H9 (cell line): ENCODE measurements at regions not wholly inside any gene's neighbourhood (a gene's known extent, or its start where the extent isn't known, plus 50 kb on each side); places are given as distances from the start of the nearest gene placed in this dataset.

Experiments
- DNase-seq: peaks from one replicate; pipeline ENCODE4 v3.0.0-alpha.2; 2017
- H2AFZ ChIP-seq: one replicate; pipeline ENCODE4 v1.6.1; 2013; ENCODE audit warnings: mild to moderate bottlenecking, low read length, control low read depth, moderate library complexity
- H2AK5ac ChIP-seq: 2 replicates; pipeline ENCODE4 v1.6.1; 2013; ENCODE audit warnings: low read length, control low read depth, mixed read lengths; ENCODE audit not compliant: insufficient read length
- H2BK120ac ChIP-seq: one replicate; pipeline ENCODE4 v1.6.1; 2013; ENCODE audit warnings: low read depth, mild to moderate bottlenecking, low read length, control low read depth, inconsistent platforms; ENCODE audit not compliant: poor library complexity, severe bottlenecking
- H2BK12ac ChIP-seq: 2 replicates; pipeline ENCODE4 v1.6.1; 2013; ENCODE audit warnings: low read length, control low read depth, mixed read lengths, low read depth; ENCODE audit not compliant: insufficient read length
- H2BK15ac ChIP-seq: 2 replicates; pipeline ENCODE4 v1.6.1; 2013; ENCODE audit warnings: low read depth, low read length, control low read depth
- H2BK20ac ChIP-seq: one replicate; pipeline ENCODE4 v1.6.1; 2013; ENCODE audit warnings: low read depth, mild to moderate bottlenecking, low read length, control low read depth, inconsistent platforms; ENCODE audit not compliant: poor library complexity, severe bottlenecking
- H2BK5ac ChIP-seq: 2 replicates; pipeline ENCODE4 v1.6.1; 2013; ENCODE audit warnings: low read length, control low read depth, mixed read lengths; ENCODE audit not compliant: insufficient read length
- H3K14ac ChIP-seq: 2 replicates; pipeline ENCODE4 v1.6.1; 2013; ENCODE audit warnings: low read length, control low read depth; ENCODE audit not compliant: insufficient read depth
- H3K18ac ChIP-seq: 2 replicates; pipeline ENCODE4 v1.6.1; 2013; ENCODE audit warnings: low read depth, mild to moderate bottlenecking, mixed read lengths, low read length, control low read depth; ENCODE audit not compliant: insufficient read length
- H3K23ac ChIP-seq: 2 replicates; pipeline ENCODE4 v1.6.1; 2013; ENCODE audit warnings: low read length, control low read depth, mixed read lengths, low read depth; ENCODE audit not compliant: insufficient read length
- H3K23me2 ChIP-seq: 2 replicates; pipeline ENCODE4 v1.6.1; 2013; ENCODE audit warnings: low read depth, mild to moderate bottlenecking, mixed read lengths, low read length, control low read depth; ENCODE audit not compliant: insufficient read length, poor library complexity, severe bottlenecking
- H3K27ac ChIP-seq: 2 replicates; pipeline ENCODE4 v1.5.1; 2013; ENCODE audit warnings: low read length, control low read depth, mixed read lengths, low read depth; ENCODE audit not compliant: insufficient read length
- H3K27me3 ChIP-seq: 2 replicates; pipeline ENCODE4 v1.6.1; 2013; ENCODE audit warnings: low read length, control low read depth, inconsistent platforms; ENCODE audit not compliant: insufficient read depth
- H3K4ac ChIP-seq: 2 replicates; pipeline ENCODE4 v1.6.1; 2013; ENCODE audit warnings: low read depth, mild to moderate bottlenecking, control low read depth, inconsistent platforms, low read length, moderate library complexity
- H3K4me1 ChIP-seq: 2 replicates; pipeline ENCODE4 v1.6.1; 2013; ENCODE audit warnings: low read length, control low read depth, inconsistent platforms; ENCODE audit not compliant: insufficient read depth
- H3K4me2 ChIP-seq: 2 replicates; pipeline ENCODE4 v1.6.1; 2013; ENCODE audit warnings: low read length, control low read depth, mixed read lengths; ENCODE audit not compliant: insufficient read length, insufficient read depth
- H3K56ac ChIP-seq: 2 replicates; pipeline ENCODE4 v1.6.1; 2013; ENCODE audit warnings: low read depth, mild to moderate bottlenecking, mixed read lengths, low read length, control low read depth; ENCODE audit not compliant: insufficient read length
- H3K79me1 ChIP-seq: 2 replicates; pipeline ENCODE4 v1.6.1; 2013; ENCODE audit warnings: low read depth, mild to moderate bottlenecking, moderate library complexity, low read length, control low read depth, inconsistent platforms; ENCODE audit not compliant: insufficient read depth, poor library complexity, severe bottlenecking
- H3K79me2 ChIP-seq: 2 replicates; pipeline ENCODE4 v1.6.1; 2013; ENCODE audit warnings: low read length, control low read depth, inconsistent platforms; ENCODE audit not compliant: insufficient read depth
- H3K9ac ChIP-seq: 2 replicates; pipeline ENCODE4 v1.6.1; 2013; ENCODE audit warnings: low read length, control low read depth, mixed read lengths; ENCODE audit not compliant: insufficient read length; ENCODE audit errors: extremely low read depth
- H3K9me3 ChIP-seq: one replicate; pipeline ENCODE4 v1.6.1; 2013; ENCODE audit warnings: low read depth, low read length, inconsistent platforms; ENCODE audit not compliant: control insufficient read depth
- H3T11ph ChIP-seq: one replicate; pipeline ENCODE4 v1.6.1; 2013; ENCODE audit warnings: mild to moderate bottlenecking, low read length, control low read depth, inconsistent platforms
- H4K20me1 ChIP-seq: one replicate; pipeline ENCODE4 v1.6.1; 2013; ENCODE audit not compliant: control insufficient read depth, insufficient read length, insufficient read depth
- H4K5ac ChIP-seq: 2 replicates; pipeline ENCODE4 v1.6.1; 2013; ENCODE audit warnings: low read depth, mild to moderate bottlenecking, mixed read lengths, low read length, control low read depth; ENCODE audit not compliant: insufficient read length
- H4K8ac ChIP-seq: replicated peaks from 2 replicates; pipeline ENCODE4 v1.6.1; 2013; ENCODE audit warnings: low read length, control low read depth, mixed read lengths, low read depth; ENCODE audit not compliant: insufficient read length
- H4K91ac ChIP-seq: 2 replicates; pipeline ENCODE4 v1.6.1; 2013; ENCODE audit warnings: low read depth, mild to moderate bottlenecking, moderate library complexity, mixed read lengths, low read length, control low read depth; ENCODE audit not compliant: insufficient read length
- H3K27ac Mint-ChIP-seq, 3 experiments: 2 replicates in 2 of 3; 3 replicates in 1 of 3; pipeline ENCODE4 v1.8.0; 2020 to 2021; ENCODE audit warnings: mixed read lengths in 3 of 3, mild to moderate bottlenecking in 1 of 3, moderate library complexity in 1 of 3
- H3K27me3 Mint-ChIP-seq: 2 replicates; pipeline ENCODE4 v1.8.0; 2021; ENCODE audit warnings: low read depth, mild to moderate bottlenecking, moderate library complexity, mixed read lengths
- H3K36me3 Mint-ChIP-seq, 3 experiments: 2 replicates in 2 of 3; 3 replicates in 1 of 3; pipeline ENCODE4 v1.8.0; 2020 to 2021; ENCODE audit warnings: low read depth in 3 of 3, mixed read lengths in 3 of 3; ENCODE audit not compliant: insufficient read depth in 1 of 3
- H3K4me1 Mint-ChIP-seq, 2 experiments: 2 replicates each; pipeline ENCODE4 v1.8.0; 2020; ENCODE audit warnings: mixed read lengths in 2 of 2
- H3K4me3 Mint-ChIP-seq, 2 experiments: 2 replicates in 1 of 2; 3 replicates in 1 of 2; pipeline ENCODE4 v1.8.0; 2020 to 2021; ENCODE audit warnings: mild to moderate bottlenecking in 2 of 2, mixed read lengths in 2 of 2, moderate library complexity in 1 of 2
- H3K9me3 Mint-ChIP-seq, 2 experiments: 2 replicates in 1 of 2; 3 replicates in 1 of 2; pipeline ENCODE4 v1.8.0; 2020; ENCODE audit warnings: mild to moderate bottlenecking in 2 of 2, mixed read lengths in 2 of 2, moderate library complexity in 1 of 2
- WGBS: extraction: QIAGEN DNeasy Blood & Tissue Kit; methylation state at CpG from one replicate; pipeline ENCODE4 v1.1.7; 2013; ENCODE audit warnings: missing lambda C conversion rate, low lambda C conversion rate, mixed read lengths; ENCODE audit not compliant: insufficient read length; ENCODE audit errors: extremely low coverage; 5-methylcytosine and 5-hydroxymethylcytosine counted together
- TF ChIP-seq, protein P1 (sequence below): fragments of 200-600 bp; sonication (generic); conservative IDR thresholded peaks from 3 replicates; pipeline ENCODE4 v1.8.0; 2021; ENCODE audit warnings: antibody characterized with exemption, mild to moderate bottlenecking

DNA sequence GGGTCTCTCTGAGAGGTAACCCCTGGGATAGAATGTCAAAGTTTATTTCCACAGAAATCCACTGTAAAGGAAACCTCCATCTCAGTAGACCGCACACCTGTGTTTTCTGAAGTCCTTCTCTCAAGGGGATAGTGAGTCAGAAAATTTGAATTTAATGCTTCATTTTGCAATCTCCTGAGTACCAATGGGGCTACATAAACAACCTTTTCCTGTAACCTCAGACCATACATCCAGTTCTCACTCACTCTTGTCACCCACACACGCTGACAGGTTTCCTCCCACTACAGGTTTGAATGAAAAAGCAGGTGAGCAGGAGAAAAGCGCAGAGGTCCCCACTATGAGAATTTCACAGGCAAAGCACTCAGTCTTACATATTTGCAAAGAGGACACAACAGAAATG lies 165.3 kb upstream of the MCTP2 start:
- no peak overlapping the region for H2BK20ac ChIP-seq

More for the DNA sequence above, 165.3 kb upstream of the MCTP2 start:
- H4K91ac ChIP-seq = no peak overlapping the region
- H4K8ac ChIP-seq = no peak overlapping the region
- H3K9me3 Mint-ChIP-seq = peaks cover 9 to 15% of the 10 kb centered on the region in 2 experiments; a peak in 3 of 5 replicates
- H3K4ac ChIP-seq = no peak overlapping the region
- no peak overlapping the region for H2AK5ac ChIP-seq
- H3T11ph ChIP-seq = no peak overlapping the region
- H2BK15ac ChIP-seq = no peak overlapping the region
- no peaks in the 10 kb centered on the region for H3K23me2 ChIP-seq
- H2BK12ac ChIP-seq = no peak overlapping the region
- H3K18ac ChIP-seq = no peak overlapping the region
- no CpG with 5 or more reads among the region's 3 CpGs for WGBS
- H3K27ac Mint-ChIP-seq = no peak overlapping the region
- no peaks in the 10 kb centered on the region for H3K79me1 ChIP-seq
- no peak overlapping the region for H3K27ac ChIP-seq
- H3K27me3 ChIP-seq = no peaks in the 10 kb centered on the region
- no peak overlapping the region for H2BK5ac ChIP-seq
- H3K4me1 Mint-ChIP-seq = peaks cover 4 to 5% of the 10 kb centered on the region in 2 experiments
- H4K5ac ChIP-seq = no peak overlapping the region
- no peak for DNase-seq
- no peaks in the 10 kb centered on the region for H3K79me2 ChIP-seq
- H2BK120ac ChIP-seq = no peak overlapping the region
- H3K14ac ChIP-seq = no peak overlapping the region
- H3K9me3 ChIP-seq = no peaks in the 10 kb centered on the region
- no peak overlapping the region for H3K9ac ChIP-seq
- H3K36me3 Mint-ChIP-seq = peaks cover 0 to 12% (median 7%) of the 10 kb centered on the region in 3 experiments; a peak in 4 of 7 replicates
- no peak overlapping the region for H2AFZ ChIP-seq
- H3K4me1 ChIP-seq = no peaks in the 10 kb centered on the region; the same call in 1 of the 2 replicates
- H4K20me1 ChIP-seq = no peaks in the 10 kb centered on the region
- peaks cover 2% of the 10 kb centered on the region for H3K27me3 Mint-ChIP-seq
- no peak overlapping the region for H3K23ac ChIP-seq
- no peak overlapping the region for H3K4me2 ChIP-seq
- H3K4me3 Mint-ChIP-seq = no peak overlapping the region
- TF ChIP-seq, protein P1, sequence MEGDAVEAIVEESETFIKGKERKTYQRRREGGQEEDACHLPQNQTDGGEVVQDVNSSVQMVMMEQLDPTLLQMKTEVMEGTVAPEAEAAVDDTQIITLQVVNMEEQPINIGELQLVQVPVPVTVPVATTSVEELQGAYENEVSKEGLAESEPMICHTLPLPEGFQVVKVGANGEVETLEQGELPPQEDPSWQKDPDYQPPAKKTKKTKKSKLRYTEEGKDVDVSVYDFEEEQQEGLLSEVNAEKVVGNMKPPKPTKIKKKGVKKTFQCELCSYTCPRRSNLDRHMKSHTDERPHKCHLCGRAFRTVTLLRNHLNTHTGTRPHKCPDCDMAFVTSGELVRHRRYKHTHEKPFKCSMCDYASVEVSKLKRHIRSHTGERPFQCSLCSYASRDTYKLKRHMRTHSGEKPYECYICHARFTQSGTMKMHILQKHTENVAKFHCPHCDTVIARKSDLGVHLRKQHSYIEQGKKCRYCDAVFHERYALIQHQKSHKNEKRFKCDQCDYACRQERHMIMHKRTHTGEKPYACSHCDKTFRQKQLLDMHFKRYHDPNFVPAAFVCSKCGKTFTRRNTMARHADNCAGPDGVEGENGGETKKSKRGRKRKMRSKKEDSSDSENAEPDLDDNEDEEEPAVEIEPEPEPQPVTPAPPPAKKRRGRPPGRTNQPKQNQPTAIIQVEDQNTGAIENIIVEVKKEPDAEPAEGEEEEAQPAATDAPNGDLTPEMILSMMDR = no peak
- no peak overlapping the region for H3K56ac ChIP-seq
